NCI-H2107 treated with DMSO at 0.1 percent for 48 hours (cell line): ENCODE measurements at regions not wholly inside any gene's neighbourhood (a gene's known extent, or its start where the extent isn't known, plus 50 kb on each side); places are given as distances from the start of the nearest gene placed in this dataset.
"Not testable (repeated sequence)": the region's sequence is repeated elsewhere in the genome, so short reads cannot be mapped to it uniquely, and the experiment has no call there.

Experiments
- DNase-seq: peaks from one replicate; lab custom pipeline; 2025; ENCODE audit not compliant: unreplicated experiment; lab: John Stamatoyannopoulos, UW

DNA sequence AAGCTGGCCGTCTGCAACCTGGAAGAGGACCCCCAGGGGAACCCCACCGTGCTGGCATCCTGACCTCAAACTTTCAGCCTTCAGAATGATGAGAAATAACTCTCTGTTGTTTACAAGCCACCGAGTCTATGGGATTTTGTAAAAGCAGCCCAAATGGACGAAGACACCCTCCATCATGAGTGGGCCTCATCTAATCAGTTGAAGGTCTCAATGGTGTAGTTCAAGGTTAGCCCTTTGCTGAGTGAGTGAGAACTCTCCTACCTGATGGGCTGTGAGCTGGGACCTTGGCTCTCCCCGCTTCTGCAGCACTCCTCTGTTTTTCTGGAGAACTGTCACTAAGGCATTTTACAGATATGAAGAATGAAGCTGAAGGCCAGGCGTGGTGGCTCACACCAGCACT, 325.9 kb upstream of the TNRC6C start:
- no peak for DNase-seq

DNA sequence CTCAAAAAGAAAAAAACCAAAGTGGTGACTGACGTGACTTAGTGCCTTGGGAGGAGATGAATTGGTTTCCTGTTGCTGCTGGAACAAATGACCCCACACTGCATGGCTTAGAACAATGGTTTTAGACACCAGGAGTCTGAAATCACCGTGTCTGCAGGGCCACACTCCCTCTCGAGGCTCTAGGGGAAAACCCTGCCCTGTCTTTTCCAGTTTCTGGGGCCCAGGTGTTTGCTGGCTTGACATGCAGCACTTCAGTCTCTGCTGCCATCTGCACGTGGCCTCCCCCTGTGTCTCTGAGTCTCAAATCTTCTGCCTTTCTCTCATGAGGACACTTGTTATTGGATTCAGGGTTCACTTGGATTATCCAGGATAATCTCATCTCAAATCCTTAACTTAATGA, 323.8 kb upstream of the TNRC6C start:
- no peak for DNase-seq

DNA sequence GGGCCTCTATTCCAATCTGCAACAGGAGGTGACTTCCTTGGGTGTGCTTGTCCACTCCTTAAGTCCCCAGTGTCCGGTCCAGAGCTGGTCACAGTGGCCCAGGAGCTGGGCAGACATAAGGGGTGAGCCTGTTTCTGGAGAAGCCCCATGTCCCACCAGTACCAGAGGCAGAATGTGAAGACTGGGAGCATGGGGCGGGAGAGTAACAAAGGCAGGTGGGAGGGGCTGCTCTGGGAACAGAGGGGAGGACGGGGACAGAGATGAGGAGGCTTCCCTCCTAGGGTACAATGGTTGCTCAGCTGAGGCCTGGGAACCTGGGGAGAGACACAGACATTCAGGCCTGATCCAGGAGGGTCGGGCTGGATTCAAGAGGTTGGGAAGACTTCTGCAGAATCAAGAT, 323.3 kb upstream of the TNRC6C start:
- no peak for DNase-seq

DNA sequence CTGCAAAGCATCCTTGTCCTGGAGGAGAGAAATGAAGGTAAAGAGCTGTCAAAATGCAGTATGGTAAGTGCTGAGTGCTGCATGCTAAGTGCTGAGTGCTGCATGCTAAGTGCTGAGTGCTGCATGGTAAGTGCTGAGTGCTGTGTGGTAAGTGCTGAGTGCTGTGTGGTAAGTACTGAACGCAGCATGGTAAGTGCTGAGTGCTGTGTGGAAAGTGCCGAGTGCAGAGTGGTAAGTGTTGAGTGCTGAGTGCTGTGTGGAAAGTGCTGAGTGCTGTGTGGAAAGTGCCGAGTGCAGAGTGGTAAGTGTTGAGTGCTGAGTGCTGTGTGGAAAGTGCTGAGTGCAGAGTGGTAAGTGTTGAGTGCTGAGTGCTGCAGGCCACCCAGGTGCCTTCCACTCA, 322.7 kb upstream of the TNRC6C start:
- DNase-seq = not testable (repeated sequence)

DNA sequence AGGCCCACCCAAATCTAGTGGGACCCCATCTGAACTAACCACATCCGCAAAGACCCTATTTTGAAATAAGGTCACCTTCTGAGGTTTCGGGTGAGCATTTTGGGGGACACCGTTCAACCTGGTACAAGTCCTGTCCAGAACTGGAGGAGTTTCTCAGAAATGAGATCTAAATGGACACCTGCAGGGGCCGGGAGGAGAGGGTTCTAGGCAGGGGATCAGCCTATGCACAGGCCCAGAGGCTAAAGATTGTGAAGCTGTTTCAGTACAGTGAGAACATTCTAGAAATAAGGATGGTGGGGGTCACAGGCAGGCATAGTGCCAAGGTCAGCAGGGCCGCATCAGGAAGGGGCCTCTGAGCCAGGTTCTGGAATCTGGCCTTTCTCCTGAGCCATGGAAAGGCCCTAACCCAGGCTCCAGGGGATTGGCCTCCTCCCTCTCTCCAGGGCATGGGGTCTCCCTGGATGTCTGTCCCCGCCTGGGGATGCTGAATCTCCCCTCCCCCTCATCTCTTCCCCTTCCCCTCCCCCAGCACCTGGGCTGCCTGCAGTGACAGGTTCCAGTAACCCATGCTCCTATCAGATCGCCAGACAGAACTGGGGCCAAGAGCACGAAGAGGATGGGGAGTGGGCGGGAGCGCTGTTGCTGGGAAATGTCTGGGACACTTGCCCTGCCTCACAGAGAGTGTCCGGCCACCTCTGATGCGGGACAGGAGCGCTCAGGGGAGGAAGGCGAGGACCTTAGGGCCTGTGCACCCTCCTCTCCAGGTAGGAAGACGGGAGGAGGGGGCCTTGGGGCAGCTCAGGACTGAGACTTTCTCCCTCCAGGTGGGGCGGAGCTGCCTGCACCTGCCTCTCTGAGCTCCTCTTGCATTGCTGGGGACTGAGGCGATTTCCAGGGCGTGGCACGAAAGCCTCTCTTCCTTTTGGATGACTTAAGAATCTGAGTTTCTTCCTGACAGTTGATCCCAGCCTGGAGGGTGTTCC, 321.4 kb upstream of the TNRC6C start:
- DNase-seq = no peak

DNA sequence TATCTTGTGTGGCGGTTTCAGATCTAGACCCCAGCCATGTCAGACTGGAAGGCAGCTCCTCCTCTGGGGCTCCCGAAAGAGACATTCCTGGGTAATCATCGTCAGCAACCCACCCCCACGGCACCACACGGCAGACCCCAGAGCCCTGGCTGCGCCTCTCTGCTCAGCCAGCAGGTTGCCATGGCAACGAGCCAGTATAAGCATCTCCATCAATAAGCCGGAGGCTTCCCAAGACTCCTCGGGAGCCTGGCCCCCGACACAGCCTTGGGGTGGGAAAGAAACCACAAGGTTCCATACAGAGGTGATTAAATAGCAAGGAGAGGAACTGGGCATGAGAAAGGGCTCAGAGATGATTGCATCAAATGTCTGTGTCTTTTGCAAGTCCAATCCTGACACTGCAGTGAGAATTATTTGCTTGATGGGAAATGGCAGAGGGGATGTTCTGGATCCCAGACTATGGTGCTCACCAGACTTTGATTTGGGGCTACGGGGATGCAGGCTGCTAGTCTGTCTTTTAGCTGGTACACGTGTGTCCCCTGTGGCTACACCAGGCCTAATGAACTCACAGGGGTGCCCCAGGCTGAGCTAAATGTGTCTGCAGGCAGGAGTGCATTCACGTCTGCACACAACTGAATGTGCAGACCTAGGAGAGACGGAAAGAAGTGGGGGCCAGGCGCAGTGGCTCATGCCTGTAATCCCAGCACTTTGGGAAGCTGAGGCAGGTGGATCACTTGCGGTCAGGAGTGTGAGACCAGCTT, 320.5 kb upstream of the TNRC6C start:
- no peak for DNase-seq

DNA sequence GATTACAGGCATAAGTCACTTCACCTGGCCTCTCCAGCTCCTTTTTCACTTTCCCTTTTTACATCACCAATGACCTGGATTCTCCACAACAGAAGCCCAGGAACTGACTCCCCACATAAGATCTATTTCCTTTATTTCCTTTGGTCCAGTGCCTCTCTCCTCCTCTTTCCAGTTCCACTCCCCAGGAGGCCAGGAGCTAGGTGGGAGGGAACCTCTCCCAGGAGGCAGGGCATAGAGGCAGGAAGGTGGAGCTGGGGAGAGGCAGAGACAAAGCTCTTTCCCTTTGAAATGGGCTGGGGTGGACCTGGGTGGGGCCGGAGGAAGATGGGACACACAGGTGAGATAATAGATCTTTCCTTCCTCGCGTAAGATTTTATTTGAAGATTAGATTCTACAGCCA, 318.3 kb upstream of the TNRC6C start:
- DNase-seq = no peak

DNA sequence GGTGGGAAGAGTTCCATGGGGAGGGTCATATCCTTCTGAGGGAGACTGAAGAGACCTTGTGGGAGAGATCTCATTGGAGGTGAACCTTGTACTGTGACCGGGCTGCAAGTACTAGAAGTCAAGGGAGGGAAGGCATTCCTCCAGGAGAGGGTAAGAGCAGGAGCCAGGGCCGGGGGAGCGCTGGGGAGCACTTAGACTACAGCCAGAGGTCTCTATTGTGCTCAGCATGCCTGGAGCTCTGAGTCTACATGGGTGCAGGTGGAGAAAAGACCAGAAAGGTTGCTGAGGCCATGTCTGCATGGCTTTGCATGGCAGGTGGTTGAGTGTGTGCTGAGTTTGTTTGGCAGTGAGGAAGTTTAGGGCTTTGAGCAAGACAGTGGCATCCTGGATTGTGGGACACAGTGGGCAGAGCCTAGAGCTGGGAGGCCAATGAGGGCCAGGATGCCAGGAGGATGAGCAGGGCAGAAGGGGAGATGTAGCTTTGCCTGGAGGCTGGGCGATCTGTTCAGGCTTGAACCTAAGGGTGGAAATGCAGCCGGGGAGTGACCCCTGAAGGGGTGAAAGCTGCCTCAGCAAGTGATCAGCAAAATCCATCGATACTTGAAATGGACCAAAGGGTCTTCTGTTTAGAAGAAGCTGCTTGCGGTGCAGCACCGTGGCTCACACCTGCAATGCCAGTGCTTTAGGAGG, 317.4 kb upstream of the TNRC6C start:
- DNase-seq = no peak

DNA sequence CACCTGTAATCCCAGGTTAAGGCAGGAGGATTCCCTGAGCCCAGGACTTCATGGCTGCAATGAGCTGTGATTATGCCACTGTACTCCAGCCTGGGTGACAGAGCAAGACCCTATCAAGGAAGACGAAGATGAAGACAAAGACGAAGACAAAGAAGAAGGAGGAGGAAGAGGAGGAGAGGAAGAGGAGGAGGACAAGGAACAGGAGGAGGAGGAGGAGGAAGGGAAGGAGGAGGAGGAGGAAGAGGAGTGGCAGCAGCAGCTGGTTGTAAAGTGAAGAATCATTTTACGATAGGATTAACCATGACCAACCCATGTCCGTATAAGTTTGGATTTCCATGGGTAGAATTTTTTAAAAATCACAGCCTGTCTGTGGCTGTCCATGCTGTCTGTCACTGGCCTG, 316.8 kb upstream of the TNRC6C start:
- no peak for DNase-seq

DNA sequence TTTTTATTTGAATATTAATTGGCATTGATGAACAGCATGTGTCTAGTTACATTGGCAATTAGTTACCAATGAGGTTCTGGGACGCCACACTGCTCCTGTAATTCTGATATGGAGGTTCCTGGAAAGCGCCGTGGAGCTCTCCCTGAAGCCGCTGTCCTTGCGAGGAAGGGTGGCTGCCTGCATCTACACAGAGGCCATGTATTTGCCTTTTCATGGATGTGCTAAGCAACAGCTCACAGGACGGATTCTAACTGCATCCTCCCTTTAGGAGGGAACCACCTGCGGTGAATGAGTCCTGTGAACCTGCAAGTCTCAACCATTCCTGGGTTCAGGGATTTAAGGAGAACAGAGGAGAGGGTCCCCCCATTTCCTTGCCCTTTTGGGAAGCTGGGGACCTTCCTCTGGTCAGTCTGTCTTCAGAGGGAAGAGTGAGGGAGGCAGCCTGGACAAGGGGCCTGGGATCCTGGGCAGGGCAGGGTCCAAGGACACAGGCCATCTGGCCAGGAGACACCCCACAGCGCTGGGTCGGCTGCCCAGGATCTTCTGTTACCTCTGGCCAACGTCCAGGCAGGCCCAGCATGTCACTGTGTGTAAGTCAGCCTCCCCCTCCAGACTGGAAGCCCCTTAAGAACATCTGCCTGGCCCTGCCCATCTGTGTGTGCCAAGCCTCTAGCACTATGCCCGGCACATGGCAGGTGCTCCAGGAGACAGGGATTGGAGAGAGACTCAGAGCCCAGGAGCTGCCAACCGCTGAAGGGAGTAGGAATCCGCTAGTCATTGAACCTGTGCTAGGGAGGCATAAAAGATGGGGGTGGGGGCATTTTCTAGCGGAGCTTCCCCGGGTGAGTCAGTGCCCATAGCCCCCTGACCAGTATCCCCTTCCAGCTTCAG, 314.1 kb upstream of the TNRC6C start:
- DNase-seq = no peak

DNA sequence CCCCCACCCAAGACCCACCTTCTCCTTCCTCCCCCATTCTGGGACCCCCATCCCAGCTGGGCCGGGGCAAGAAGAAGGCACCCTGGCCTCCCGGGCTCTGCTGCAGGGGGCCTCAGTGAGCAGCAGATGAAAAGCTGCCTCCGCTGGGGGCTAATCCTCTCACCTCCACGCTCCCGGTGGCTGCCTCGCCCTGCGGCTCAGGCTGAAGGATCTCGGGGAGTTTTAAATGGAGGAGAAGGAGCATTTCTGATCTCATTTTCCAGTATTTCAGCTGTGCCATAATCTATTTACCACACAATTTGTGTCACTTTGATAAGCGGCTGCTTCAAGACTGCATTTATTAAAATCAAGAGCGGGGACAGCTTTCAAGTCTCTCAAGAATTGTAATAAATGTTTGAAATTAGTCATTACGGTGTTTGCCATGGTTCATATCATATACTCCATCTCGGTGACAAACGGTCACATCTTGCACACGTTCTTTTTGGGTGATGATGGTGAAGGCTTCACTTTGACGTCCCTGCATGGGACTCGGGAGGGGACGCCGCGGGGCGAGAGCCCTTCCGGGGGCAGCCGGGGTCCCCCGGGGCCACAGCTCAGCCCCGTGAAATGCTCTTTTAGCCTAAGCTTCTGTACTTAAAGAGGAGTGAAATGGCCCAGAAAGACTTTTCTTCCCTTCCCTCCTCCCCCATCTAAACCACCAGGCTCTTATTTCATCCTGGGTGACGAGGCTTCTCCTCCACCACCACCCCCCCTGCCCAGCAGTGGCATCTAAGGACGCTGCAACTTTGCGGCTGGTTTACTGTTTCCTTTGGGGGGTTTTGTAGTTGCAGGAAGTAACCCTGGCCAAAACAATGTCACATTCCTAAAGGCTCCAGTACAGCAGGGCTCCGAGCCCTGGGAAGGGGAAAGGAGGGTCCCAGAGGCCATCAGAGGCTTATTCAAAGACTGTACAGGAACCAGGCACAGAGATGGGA, 313.1 kb upstream of the TNRC6C start:
- DNase-seq = no peak

DNA sequence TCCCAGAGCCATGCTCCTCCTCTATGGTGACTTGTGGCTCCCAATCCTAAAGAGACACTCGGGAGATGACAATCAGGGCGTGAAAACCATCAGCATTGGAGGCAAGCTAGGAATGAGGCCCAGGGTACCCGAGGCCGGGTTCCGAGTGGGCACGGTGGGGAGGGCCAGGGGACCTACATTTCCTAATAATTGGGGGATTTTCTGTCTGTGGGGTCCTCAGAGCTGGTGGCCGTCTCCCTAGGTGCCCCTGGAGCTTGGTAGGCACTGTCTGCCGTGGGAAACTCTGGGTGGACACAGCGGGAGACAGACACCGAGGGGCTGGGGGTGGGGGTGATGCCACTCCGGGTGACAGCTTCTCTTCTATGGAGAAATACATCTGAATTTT, 312.5 kb upstream of the TNRC6C start:
- no peak for DNase-seq

DNA sequence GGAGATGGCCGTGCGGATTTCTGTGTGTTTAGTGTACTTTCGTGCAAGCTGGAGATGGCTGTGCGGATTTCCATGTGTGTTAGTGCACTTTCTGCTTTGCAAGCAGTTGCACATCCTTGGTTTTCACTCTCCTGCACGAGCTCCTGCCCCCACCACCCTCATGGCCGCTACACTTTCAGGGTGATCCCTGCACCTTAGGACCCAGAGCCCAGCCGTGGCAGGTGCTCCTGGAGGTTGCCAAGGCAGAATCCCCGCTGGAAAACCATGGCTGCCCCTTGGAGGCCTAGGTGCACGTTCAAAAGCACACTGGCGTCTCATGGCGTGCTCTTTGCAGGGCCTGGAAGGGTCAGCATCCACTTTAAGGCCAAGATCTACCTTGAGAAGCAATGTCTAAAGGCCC, 311.0 kb upstream of the TNRC6C start:
- DNase-seq = no peak

DNA sequence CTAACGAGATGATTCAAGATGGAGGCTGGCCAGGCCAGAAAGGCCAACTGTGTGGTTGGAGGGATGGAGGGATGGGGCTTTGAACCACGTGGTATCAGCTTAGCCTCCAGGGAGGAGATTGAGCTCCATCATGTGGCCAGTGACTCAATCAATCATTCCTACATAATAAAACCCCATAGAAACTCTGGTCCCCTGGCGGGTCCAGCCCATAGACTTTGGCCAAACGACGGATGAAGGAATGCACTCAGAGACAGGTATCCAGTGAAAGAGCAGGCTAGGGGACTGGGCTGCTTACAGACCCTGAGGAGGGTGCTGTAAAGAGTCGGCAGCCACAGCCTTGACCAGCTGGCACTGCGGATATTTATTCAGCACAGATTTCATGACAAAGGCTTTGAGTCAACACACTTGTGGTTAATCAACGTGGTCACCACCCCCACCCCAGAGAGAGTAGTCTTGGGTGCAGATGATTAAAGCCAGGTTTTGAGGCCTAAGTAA, 308.7 kb upstream of the TNRC6C start:
- no peak for DNase-seq

DNA sequence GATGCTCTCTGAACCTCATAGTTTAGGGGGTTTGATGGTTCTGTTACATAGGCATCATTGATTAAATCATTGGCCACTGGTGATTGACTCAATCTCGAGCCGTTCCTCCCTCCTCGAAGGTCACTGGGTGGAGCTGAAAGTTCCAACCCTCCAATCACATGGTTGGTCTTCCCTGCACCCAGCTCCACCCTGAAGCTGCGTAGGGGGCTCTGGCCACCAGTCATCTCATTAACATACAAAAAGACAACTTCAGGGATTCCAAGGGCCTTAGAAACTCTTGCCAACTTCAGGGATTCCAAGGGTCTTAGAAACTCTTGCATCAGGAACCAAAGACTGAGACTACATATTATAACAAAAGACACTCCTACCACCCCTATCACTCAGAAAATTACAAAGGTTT, 306.5 kb upstream of the TNRC6C start:
- no peak for DNase-seq

DNA sequence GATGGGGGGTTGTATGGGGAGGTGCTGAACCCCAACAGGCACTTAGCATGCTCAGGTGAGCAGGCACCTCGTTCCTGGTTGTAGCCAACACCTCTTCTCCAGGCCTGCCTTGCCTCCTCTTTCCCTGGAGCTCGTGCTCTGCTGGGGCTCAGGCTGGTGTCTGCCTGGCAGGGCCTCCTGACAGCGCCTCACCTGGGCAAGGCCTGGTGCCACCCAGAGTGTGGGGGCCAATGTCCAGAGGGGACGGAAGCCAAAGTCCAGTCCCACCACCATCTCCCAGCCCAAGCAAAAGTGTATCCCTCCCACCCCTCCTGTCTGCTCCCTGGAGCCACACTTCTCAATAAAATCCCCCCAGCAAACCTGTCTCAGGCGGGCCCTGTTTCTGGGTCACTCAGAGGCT, 304.2 kb upstream of the TNRC6C start:
- DNase-seq = no peak

DNA sequence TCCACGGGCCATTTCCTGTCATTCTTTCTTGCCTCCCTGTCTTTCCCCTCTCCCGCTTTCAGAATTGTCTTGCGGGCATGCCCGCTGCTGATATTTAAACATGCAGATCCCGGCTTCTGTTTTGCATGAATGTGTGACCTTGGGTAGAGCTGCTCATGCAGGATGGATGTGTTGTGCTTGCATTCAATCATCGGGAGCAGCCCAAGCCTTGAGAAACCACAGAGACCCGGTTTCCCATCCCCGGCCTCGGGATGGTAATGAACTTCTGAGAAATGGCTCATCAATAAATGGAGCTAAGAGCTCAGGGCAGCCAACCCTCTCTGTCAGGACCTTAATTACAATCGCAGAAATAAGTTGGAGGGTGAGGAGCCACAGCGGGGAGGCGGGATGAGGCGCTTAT, 303.7 kb upstream of the TNRC6C start:
- no peak for DNase-seq

DNA sequence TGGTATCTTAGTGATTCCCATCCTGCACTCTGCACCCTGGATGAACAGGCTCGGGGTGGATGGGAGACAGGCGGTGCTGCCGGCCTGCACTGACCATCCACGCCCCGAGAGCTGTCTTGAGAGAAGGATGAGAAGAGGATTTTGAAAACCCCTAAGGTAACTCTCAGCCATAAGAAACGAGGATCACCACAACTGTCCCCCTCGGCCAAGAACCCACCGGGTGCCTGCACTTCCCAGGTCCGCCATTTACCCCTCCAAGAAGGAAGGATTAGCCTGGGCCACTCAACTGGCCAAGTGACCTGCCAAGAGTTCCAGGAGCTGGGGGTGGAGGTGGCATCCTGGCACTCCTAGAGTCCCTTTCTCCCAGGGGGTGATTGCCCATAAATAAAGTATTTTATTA, 302.4 kb upstream of the TNRC6C start:
- no peak for DNase-seq

DNA sequence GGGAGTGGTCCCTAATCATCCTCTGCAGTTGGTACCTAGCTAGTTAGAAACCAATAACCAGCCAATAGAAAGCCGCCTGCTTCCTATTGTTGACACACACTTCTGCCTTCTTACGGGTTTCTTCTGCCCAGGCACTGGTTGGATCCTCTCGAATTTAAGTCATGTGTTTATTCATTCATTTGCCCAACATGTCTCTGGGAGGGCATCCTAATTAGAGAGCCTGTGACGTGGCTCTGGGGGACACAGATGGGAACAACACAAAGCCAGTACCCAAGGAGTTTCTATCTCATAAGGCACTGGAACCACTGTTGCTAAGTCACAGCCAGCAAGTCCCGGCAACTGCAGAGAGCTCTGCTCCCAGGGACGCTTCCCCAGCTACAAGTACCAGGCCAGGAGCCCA, 300.7 kb upstream of the TNRC6C start:
- no peak for DNase-seq
